ENCODE measurements at regions not wholly inside any gene's neighbourhood (a gene's known extent, or its start where the extent isn't known, plus 50 kb on each side); places are given as distances from the start of the nearest gene placed in this dataset.
"Not testable (repeated sequence)": the region's sequence is repeated elsewhere in the genome, so short reads cannot be mapped to it uniquely, and the experiment has no call there.

DNA sequence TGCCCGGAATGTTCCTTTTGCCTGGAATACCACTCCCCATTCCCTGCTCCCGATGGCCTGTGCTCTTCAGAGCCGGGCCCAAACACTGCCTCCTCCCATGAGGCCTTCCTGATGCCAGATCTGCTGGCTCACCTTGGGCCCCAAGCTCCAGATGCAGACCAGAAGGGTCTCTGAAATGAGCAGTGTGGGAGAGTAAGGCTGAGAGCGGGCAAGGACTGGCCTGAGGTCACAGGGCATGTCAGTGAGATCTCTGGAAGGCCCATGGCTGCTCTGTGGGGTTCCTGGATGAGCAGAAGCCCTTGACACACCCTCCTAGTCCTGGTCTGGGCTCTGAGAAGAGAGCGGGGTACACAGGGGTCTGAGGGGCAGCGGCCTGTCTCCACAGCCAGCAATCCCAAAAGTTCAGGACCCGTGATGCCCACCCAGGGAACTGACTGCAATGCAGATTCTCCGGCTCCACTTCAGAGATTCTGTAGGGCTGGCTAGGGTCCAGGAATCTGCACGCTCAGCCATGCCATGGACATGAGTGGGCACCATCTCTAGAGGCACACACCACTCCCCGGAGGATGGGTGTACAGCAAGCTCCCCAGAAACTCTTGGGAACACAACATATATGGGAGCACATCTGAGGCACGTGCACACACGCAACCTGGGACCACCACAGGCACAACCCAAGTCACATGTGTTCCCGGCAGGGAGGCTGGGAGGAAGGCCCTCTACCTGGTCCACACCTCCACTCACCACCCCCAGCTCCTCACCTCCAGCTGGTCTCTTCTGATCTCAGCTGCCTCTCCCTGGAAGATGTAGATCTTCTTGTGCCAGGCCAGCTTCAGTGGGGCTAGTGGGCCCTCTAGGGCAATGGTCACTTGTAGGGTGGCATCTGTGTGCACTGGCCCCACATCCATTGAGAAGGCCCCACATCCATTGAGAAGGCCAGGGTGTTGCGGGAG lies 166.6 kb downstream of the GOLGA6L4 start:
- TF ChIP-seq, protein P1, sequence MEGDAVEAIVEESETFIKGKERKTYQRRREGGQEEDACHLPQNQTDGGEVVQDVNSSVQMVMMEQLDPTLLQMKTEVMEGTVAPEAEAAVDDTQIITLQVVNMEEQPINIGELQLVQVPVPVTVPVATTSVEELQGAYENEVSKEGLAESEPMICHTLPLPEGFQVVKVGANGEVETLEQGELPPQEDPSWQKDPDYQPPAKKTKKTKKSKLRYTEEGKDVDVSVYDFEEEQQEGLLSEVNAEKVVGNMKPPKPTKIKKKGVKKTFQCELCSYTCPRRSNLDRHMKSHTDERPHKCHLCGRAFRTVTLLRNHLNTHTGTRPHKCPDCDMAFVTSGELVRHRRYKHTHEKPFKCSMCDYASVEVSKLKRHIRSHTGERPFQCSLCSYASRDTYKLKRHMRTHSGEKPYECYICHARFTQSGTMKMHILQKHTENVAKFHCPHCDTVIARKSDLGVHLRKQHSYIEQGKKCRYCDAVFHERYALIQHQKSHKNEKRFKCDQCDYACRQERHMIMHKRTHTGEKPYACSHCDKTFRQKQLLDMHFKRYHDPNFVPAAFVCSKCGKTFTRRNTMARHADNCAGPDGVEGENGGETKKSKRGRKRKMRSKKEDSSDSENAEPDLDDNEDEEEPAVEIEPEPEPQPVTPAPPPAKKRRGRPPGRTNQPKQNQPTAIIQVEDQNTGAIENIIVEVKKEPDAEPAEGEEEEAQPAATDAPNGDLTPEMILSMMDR (IDR thresholded peaks at IDR 0.05): not testable (repeated sequence)
- TF ChIP-seq POLR2A (IDR thresholded peaks at IDR 0.05): not testable (repeated sequence)
